ENCODE measurements at regions not wholly inside any gene's neighbourhood (a gene's known extent, or its start where the extent isn't known, plus 50 kb on each side); places are given as distances from the start of the nearest gene placed in this dataset.

DNA sequence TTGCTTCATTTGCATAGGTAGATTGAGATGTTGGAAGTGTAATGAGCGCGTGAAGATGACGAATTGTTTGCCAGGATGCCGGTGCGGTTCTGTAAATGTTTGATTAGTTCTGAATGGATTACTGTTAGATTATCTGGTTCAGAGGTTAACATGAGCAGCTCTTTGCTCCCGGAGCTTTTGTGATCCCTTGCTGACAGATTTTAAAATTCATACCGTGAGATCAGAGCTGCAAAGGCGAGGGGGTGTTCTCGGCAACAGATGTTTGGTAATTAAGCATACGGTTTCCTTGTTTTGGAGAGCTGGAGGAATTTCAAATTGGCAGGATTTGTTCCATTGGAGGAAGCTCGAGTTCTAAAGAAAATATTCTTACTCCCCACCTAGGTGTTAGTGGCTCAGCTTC is 237.8 kb upstream of the GPR26 start:
- TF ChIP-seq, protein P1, sequence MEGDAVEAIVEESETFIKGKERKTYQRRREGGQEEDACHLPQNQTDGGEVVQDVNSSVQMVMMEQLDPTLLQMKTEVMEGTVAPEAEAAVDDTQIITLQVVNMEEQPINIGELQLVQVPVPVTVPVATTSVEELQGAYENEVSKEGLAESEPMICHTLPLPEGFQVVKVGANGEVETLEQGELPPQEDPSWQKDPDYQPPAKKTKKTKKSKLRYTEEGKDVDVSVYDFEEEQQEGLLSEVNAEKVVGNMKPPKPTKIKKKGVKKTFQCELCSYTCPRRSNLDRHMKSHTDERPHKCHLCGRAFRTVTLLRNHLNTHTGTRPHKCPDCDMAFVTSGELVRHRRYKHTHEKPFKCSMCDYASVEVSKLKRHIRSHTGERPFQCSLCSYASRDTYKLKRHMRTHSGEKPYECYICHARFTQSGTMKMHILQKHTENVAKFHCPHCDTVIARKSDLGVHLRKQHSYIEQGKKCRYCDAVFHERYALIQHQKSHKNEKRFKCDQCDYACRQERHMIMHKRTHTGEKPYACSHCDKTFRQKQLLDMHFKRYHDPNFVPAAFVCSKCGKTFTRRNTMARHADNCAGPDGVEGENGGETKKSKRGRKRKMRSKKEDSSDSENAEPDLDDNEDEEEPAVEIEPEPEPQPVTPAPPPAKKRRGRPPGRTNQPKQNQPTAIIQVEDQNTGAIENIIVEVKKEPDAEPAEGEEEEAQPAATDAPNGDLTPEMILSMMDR (IDR thresholded peaks at IDR 0.05): no peak
- no peak for TF ChIP-seq POLR2AphosphoS5 (IDR thresholded peaks at IDR 0.05; ENCODE audit: insufficient read depth in 1 of 2, low read depth in 1 of 2)
- no peak for TF ChIP-seq POLR2A (IDR thresholded peaks at IDR 0.05)

Data from vagina (tissue), 2 donors.